Small intestine (tissue), 7 donors: ENCODE measurements at regions not wholly inside any gene's neighbourhood (a gene's known extent, or its start where the extent isn't known, plus 50 kb on each side); places are given as distances from the start of the nearest gene placed in this dataset.

Experiments used
- DNase-seq, 2 donors: peaks; one replicate each; pipeline versions ENCODE4 v3.0.0 to v3.0.0-alpha.2; 2013
- FAIRE-seq: peaks from 2 replicates; lab custom pipeline; 2012; peaks lifted over from hg19 to GRCh38; lab: Jason Lieb, UNC
- H3K27ac ChIP-seq, 3 donors: one replicate each; pipeline ENCODE4 v1.5.1; 2013; ENCODE audit warnings: low read length in 2 of 3, mild to moderate bottlenecking in 2 of 3, control low read depth in 1 of 3, inconsistent platforms in 1 of 3, low read depth in 1 of 3, moderate library complexity in 1 of 3
- H3K27me3 ChIP-seq, 3 donors: one replicate each; pipeline ENCODE4 v1.6.1; 2013; ENCODE audit warnings: low read length in 3 of 3, inconsistent platforms in 1 of 3; ENCODE audit not compliant: control insufficient read depth in 3 of 3, insufficient read depth in 3 of 3
- H3K36me3 ChIP-seq, 3 donors: one replicate each; pipeline ENCODE4 v1.6.1; 2013; ENCODE audit warnings: low read length in 3 of 3, inconsistent platforms in 1 of 3, low read depth in 1 of 3, mild to moderate bottlenecking in 1 of 3, moderate library complexity in 1 of 3; ENCODE audit not compliant: control insufficient read depth in 3 of 3, insufficient read depth in 2 of 3
- H3K4me1 ChIP-seq, 3 donors: one replicate each; pipeline ENCODE4 v1.6.1; 2013; ENCODE audit warnings: low read length in 2 of 3, inconsistent platforms in 1 of 3, low read depth in 1 of 3, mild to moderate bottlenecking in 1 of 3, moderate library complexity in 1 of 3; ENCODE audit not compliant: control insufficient read depth in 3 of 3, insufficient read depth in 2 of 3
- H3K4me3 ChIP-seq, 3 donors: one replicate each; pipeline ENCODE4 v1.5.1; 2013; ENCODE audit warnings: low read length in 3 of 3, control low read depth in 1 of 3, inconsistent platforms in 1 of 3, low read depth in 1 of 3, mild to moderate bottlenecking in 1 of 3, moderate library complexity in 1 of 3
- H3K9me3 ChIP-seq, 2 donors: one replicate each; pipeline ENCODE4 v1.6.1; 2013; ENCODE audit warnings: low read depth in 1 of 2, low read length in 1 of 2; ENCODE audit not compliant: control insufficient read depth in 2 of 2, insufficient read depth in 1 of 2
- WGBS, 3 donors: extraction: QIAGEN DNeasy Blood & Tissue Kit; methylation state at CpG; one replicate each; pipeline ENCODE4 v1.1.7; 2013; 5-methylcytosine and 5-hydroxymethylcytosine counted together
- donor health status: healthy with polysubstance abuse.
- donor health status: control.
- donor health status: control.
- donor health status: Bipolar disorder and iron deficiency.
- donor health status: healthy.

DNA sequence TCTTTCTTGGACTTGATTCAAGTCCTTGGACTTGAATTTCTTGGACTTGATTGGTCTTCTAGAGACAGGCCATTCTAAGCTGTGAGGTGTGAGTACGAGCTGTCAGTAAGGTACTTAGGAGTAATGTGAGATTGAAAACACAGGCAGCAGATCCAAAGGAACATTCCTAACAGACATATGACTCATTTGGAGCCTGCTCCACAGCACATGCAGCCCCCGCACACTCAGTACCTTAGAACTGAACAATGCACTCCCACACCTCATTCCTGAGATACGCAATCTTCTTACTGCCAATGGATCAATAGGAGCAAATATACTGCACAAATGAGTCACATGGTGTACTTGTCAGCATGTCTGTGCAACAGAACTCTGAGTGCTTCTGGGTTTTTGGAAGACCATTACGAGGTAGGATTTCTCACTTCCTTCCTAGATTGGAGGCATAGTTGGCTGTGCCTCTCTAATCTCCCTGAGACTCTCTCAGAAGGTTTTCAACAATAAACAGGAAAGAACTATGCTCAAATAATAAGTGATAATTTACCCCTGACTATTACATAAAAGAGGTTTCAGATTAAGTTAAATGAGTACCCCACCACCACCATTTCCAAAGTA, 243.1 kb downstream of the KCNA4 start:
- no peak overlapping the region for H3K4me3 ChIP-seq
- FAIRE-seq (no peak), DNase-seq (no peak)
- 27 to 64% (median 36%) methylated on average over 4 of the region's 4 CpGs for WGBS, 3 donors
- H3K36me3 ChIP-seq, result no peaks in the 10 kb centered on the region
- no peaks in the 10 kb centered on the region for H3K4me1 ChIP-seq
- H3K27ac ChIP-seq, result no peak overlapping the region
- no peaks in the 10 kb centered on the region for H3K9me3 ChIP-seq
- H3K27me3 ChIP-seq, result no peaks in the 10 kb centered on the region

DNA sequence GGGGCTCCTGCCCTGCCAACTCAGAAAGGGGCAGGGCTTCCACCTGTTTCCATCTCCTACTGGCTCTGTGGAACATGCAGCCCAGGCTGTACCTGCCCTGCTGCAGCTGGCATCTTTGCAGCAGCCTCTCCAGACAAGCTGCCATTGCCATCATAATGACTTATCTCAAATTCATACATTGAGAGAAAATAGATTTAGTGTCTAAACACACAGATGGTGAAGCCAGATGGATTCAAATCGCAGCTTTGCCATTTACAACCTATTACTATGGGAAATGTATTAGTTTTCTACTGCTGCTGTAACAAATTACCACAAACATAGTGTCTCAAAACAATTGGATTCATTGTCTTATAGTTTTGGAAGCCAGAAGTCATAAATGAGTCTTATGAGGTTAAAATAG, 260.0 kb downstream of the KCNA4 start:
- H3K9me3 ChIP-seq, result peaks cover 0 to 14% of the 10 kb centered on the region in 2 donors
- FAIRE-seq, result no peak
- WGBS, 3 donors, result 58 to 78% (median 78%) methylated on average over 1 of the region's 1 CpG
- H3K4me1 ChIP-seq, result no peaks in the 10 kb centered on the region
- H3K27ac ChIP-seq, result no peak overlapping the region
- H3K4me3 ChIP-seq, result no peak overlapping the region
- no peak for DNase-seq
- no peaks in the 10 kb centered on the region for H3K27me3 ChIP-seq
- H3K36me3 ChIP-seq, result no peaks in the 10 kb centered on the region

DNA sequence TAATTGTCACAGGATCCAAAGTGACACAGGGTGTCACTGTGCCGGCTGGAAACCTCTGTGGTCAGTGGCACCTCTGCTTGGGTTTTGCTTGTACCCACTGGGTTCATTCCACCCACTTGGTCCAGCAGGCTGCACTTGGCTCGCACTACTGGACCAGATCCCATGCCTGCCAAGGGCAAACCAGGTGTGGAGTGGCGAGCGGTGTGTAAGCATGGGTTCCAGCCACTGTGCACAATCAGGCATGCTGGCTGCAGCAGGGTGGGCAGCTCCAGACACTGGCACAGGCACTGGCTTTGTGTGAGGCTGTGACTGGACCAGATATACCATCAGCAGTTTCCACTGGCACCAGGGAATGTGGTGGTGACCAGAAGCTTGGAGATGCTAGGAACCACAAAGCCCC, 261.4 kb downstream of the KCNA4 start:
- DNase-seq, result no peak
- Histone ChIP-seq H3K4me3 (no peak overlapping the region), H3K27ac (no peak overlapping the region), H3K36me3 (no peaks in the 10 kb centered on the region), H3K9me3 (peaks cover 0 to 14% of the 10 kb centered on the region in 2 donors), H3K27me3 (no peaks in the 10 kb centered on the region), H3K4me1 (no peaks in the 10 kb centered on the region)
- no peak for FAIRE-seq
- 88 to 94% (median 89%) methylated on average over 4 of the region's 4 CpGs for WGBS, 3 donors

DNA sequence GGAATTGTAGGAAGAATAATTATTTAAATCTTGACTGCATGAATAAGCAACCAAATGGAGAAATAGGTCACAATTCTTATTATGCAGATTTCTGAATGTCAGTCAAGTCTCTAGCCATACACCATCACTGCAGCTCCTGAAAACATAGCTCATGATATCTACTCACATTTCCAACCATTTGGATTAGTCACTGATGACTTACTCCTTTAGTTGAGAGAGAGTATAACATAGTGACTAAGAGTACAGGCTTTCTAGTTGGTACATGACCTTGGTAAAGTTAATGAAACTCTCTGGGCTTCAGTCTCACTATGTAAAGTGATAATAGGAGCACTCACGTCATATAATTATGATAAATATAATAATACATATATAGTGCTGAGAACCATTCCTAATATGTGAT, 265.2 kb downstream of the KCNA4 start:
- H3K27me3 ChIP-seq, result no peaks in the 10 kb centered on the region
- H3K36me3 ChIP-seq, result no peaks in the 10 kb centered on the region
- H3K4me1 ChIP-seq, result no peaks in the 10 kb centered on the region
- FAIRE-seq (no peak), DNase-seq (no peak)
- no peak overlapping the region for H3K4me3 ChIP-seq
- no peak overlapping the region for H3K27ac ChIP-seq
- WGBS, 3 donors, result 65 to 80% (median 72%) methylated on average over 1 of the region's 1 CpG
- H3K9me3 ChIP-seq, result peaks cover 0 to 11% of the 10 kb centered on the region in 2 donors

DNA sequence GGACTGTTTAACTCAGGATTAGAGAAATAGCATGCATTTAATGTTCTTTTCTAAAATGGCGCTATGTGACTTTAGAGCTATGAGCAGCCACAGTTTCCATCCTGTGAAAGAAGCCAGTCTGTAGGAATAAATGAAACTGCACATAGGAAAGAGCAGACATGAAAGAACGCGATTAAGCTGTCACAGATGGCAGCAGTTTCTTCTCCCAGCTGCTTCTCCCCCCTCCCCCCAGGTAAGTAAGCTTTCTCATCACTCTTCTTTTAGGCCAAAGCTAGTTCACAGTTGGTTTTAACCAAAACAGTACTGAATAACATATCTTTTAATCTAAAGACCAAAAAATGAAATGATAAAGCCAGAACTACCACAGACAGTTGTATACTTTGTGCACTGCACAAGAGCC, 266.4 kb downstream of the KCNA4 start:
- H3K27me3 ChIP-seq, result no peaks in the 10 kb centered on the region
- FAIRE-seq (no peak), DNase-seq (no peak)
- H3K9me3 ChIP-seq, result peaks cover 0 to 2% of the 10 kb centered on the region in 2 donors
- 78 to 83% (median 82%) methylated on average over 3 of the region's 3 CpGs for WGBS, 3 donors
- H3K36me3 ChIP-seq, result no peaks in the 10 kb centered on the region
- no peaks in the 10 kb centered on the region for H3K4me1 ChIP-seq
- H3K27ac ChIP-seq, result no peak overlapping the region
- H3K4me3 ChIP-seq, result no peak overlapping the region

DNA sequence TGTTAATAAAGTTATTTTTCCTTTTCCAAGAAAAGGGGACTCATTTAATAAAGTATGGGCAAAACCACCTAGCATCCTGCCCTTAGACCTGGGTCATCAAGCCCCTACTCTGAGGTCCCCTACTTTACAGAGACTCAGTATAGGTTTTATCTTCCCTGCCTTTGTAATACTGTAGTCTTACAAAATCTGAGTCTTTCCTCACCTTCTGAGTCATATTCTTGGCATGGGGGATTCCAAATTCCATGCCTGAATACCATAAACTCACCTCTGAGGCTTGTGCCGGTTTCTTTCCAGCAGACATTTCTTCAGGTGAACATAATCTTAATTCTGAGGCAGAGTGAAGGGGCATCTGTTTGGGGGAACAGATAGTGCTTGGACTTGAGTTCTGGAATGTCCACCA, 282.5 kb downstream of the KCNA4 start:
- H3K36me3 ChIP-seq, result no peaks in the 10 kb centered on the region
- 75 to 78% (median 76%) methylated on average over 1 of the region's 1 CpG for WGBS, 3 donors
- H3K27ac ChIP-seq, result no peak overlapping the region

DNA sequence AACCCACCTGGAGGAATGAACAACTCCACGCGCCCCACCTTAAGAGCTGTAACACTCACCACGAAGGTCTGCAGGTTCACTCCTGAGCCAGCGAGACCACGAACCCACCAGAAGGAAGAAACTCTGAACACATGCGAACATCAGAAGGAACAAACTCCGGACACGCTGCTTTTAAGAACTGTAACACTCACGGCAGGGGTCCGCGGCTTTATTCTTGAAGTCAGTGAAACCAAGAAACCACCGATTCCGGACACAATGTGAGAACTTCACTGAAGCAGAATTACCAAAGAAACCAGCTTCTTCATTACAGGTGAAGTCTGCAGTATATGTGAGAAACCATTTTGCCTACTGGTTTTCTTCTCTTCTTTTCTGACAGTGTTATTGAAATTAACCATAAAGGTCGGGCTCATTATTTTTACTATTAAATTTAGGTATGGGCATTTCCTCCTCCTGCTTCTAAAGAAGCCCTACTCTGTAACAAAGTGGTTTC, 303.0 kb downstream of the KCNA4 start:
- DNase-seq, result no peak
- Histone ChIP-seq H3K9me3 (no peaks in the 10 kb centered on the region), H3K36me3 (no peaks in the 10 kb centered on the region), H3K4me1 (no peaks in the 10 kb centered on the region), H3K27me3 (no peaks in the 10 kb centered on the region), H3K27ac (no peak overlapping the region), H3K4me3 (no peak overlapping the region)
- 86 to 94% (median 91%) methylated on average over 14 of the region's 14 CpGs for WGBS, 3 donors
- no peak for FAIRE-seq

More for the DNA sequence above, 282.5 kb downstream of the KCNA4 start:
- Histone ChIP-seq H3K27me3 (no peaks in the 10 kb centered on the region), H3K4me1 (no peaks in the 10 kb centered on the region), H3K9me3 (no peaks in the 10 kb centered on the region), H3K4me3 (no peak overlapping the region)
- FAIRE-seq (no peak), DNase-seq (no peak)

DNA sequence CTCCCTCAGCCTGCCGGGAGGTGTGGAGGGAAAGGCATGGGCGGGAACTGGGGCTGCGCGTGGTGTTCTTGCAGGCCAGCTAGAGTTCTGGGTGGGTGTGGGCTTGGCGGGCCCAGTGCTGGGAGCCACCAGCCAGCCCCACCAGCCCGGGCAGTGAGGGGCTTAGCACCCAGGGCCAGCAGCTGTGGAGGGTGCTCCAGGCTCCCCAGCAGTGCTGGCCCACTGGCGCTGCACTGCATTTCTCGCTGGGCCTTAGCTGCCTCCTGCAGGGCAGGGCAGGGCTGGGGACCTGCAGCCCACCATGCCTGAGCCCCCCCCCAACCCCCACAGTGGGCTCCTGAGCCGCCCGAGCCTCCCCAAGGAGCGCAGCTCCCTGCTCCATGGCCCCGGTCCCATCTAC, 304.2 kb downstream of the KCNA4 start:
- H3K4me3 ChIP-seq, result no peak overlapping the region
- FAIRE-seq (no peak), DNase-seq (no peak)
- H3K36me3 ChIP-seq, result no peaks in the 10 kb centered on the region
- WGBS, 3 donors, result 87 to 90% (median 88%) methylated on average over 10 to 12 of the region's 12 CpGs
- H3K27ac ChIP-seq, result no peak overlapping the region
- no peaks in the 10 kb centered on the region for H3K4me1 ChIP-seq
- no peaks in the 10 kb centered on the region for H3K9me3 ChIP-seq
- no peaks in the 10 kb centered on the region for H3K27me3 ChIP-seq

DNA sequence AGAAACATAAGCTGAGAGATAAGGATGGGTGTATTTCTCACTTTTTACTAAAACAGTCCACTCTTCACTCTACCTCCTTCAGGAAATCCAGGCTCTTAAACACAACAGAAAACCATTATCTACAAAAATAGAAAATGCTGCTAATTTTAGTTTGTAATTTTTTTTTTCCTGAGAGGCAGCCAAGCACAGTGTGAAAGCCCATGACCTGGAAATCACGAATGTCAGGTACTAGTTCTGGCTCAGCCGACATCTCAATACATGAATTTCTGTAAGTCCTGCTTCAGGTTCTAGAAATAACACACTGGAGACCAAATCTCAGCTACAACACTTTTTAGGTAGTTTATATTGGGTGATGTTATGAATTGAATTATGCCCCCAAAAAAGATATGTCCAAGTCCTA, 308.9 kb downstream of the KCNA4 start:
- no peaks in the 10 kb centered on the region for H3K36me3 ChIP-seq
- 45 to 67% (median 46%) methylated on average over 2 of the region's 2 CpGs for WGBS, 3 donors
- no peaks in the 10 kb centered on the region for H3K27me3 ChIP-seq
- no peak overlapping the region for H3K27ac ChIP-seq
- H3K4me3 ChIP-seq, result no peak overlapping the region
- H3K9me3 ChIP-seq, result no peaks in the 10 kb centered on the region
- DNase-seq (no peak), FAIRE-seq (no peak)
- H3K4me1 ChIP-seq, result no peaks in the 10 kb centered on the region
